ENCODE measurements at regions not wholly inside any gene's neighbourhood (a gene's known extent, or its start where the extent isn't known, plus 50 kb on each side); places are given as distances from the start of the nearest gene placed in this dataset.
A peak's percentile ranks its signal among the peaks of the same experiment; 100 is the strongest.

GRCh38 chr4:149980121-149980682 is 98.0 kb upstream of the DCLK2 start:
- DNase-seq (ENCODE audit: low read depth) = no peak
- H3K4me3 ChIP-seq (ENCODE audit: low read depth, low read length) = no peak overlapping the region
- TF ChIP-seq CTCF (IDR thresholded peaks at IDR 0.05; ENCODE audit: control insufficient read depth, extremely low read depth, insufficient read depth) = no peak

GRCh38 chr4:149980941-149981340 is 97.3 kb upstream of the DCLK2 start:
- TF ChIP-seq CTCF (IDR thresholded peaks at IDR 0.05; ENCODE audit: control insufficient read depth, extremely low read depth, insufficient read depth) = peak; percentile 82
- DNase-seq (ENCODE audit: low read depth) = no peak

GRCh38 chr4:149983401-149983800 is 94.8 kb upstream of the DCLK2 start:
- no peak for DNase-seq (ENCODE audit: low read depth)
- TF ChIP-seq CTCF (IDR thresholded peaks at IDR 0.05; ENCODE audit: control insufficient read depth, extremely low read depth, insufficient read depth) = no peak
- H3K4me3 ChIP-seq (ENCODE audit: low read depth, low read length) = no peak overlapping the region

More at GRCh38 chr4:149980941-149981340, 97.3 kb upstream of the DCLK2 start:
- no peak overlapping the region for H3K4me3 ChIP-seq (ENCODE audit: low read depth, low read length)

GRCh38 chr4:149983931-149984330 is 94.3 kb upstream of the DCLK2 start:
- H3K4me3 ChIP-seq (ENCODE audit: low read depth, low read length) = no peak overlapping the region
- TF ChIP-seq CTCF (IDR thresholded peaks at IDR 0.05; ENCODE audit: control insufficient read depth, extremely low read depth, insufficient read depth) = no peak
- DNase-seq (ENCODE audit: low read depth) = no peak

GRCh38 chr4:149985981-149986380 is 92.3 kb upstream of the DCLK2 start:
- no peak overlapping the region for H3K4me3 ChIP-seq (ENCODE audit: low read depth, low read length)
- no peak for TF ChIP-seq CTCF (IDR thresholded peaks at IDR 0.05; ENCODE audit: control insufficient read depth, extremely low read depth, insufficient read depth)
- no peak for DNase-seq (ENCODE audit: low read depth)

- no peak for TF ChIP-seq CTCF (IDR thresholded peaks at IDR 0.05; ENCODE audit: control insufficient read depth, extremely low read depth, insufficient read depth)
- no peak for DNase-seq (ENCODE audit: low read depth)
- H3K4me3 ChIP-seq (ENCODE audit: low read depth, low read length) = no peak overlapping the region
Observed at GRCh38 chr4:149986917-149987316, 91.3 kb upstream of the DCLK2 start.
